Astrocyte of the cerebellum (primary cell): ENCODE measurements at regions not wholly inside any gene's neighbourhood (a gene's known extent, or its start where the extent isn't known, plus 50 kb on each side); places are given as distances from the start of the nearest gene placed in this dataset.

Experiments
- DNase-seq: peaks from one replicate; pipeline ENCODE4 v3.0.0-alpha.2; 2011; ENCODE audit warnings: low read depth
- H3K4me3 ChIP-seq: 2 replicates; pipeline ENCODE4 v1.5.1; 2011; ENCODE audit warnings: mild to moderate bottlenecking, low read depth, low read length, moderate library complexity
- in situ Hi-C: cut with HindIII; loops from 2 replicates; pipeline ENCODE4 v1.10.0; 2017; ENCODE audit warnings: low sequenced_read_pairs
- TF ChIP-seq, protein P1 (sequence below): IDR thresholded peaks from 2 replicates; pipeline ENCODE4 v1.5.1; 2012; ENCODE audit warnings: low read length, low read depth, moderate library complexity, mild to moderate bottlenecking; ENCODE audit errors: missing control alignments

DNA sequence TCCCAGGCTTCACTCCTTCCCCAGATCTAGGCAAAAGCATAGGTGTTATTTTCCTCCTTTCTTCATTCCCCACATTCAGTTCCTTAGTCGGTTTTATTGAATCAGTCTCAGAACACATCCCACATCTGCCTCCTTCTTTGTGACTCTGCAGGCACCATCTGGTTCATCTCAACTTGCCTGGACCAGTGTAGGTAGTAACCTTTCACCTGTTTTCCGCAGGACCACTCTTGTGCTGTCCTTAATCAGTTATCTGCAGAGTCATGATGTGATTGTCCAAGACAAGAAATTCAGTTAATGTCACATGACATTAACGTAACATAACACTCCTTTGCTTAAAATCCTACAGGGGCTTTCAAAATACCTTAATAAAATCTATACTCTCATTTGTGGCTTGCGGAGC lies 174.6 kb downstream of the CHRM3 start:
- no peak overlapping the region for H3K4me3 ChIP-seq
- TF ChIP-seq, protein P1, sequence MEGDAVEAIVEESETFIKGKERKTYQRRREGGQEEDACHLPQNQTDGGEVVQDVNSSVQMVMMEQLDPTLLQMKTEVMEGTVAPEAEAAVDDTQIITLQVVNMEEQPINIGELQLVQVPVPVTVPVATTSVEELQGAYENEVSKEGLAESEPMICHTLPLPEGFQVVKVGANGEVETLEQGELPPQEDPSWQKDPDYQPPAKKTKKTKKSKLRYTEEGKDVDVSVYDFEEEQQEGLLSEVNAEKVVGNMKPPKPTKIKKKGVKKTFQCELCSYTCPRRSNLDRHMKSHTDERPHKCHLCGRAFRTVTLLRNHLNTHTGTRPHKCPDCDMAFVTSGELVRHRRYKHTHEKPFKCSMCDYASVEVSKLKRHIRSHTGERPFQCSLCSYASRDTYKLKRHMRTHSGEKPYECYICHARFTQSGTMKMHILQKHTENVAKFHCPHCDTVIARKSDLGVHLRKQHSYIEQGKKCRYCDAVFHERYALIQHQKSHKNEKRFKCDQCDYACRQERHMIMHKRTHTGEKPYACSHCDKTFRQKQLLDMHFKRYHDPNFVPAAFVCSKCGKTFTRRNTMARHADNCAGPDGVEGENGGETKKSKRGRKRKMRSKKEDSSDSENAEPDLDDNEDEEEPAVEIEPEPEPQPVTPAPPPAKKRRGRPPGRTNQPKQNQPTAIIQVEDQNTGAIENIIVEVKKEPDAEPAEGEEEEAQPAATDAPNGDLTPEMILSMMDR: no peak
- in situ Hi-C loops: no loop called here
- no peak for DNase-seq

DNA sequence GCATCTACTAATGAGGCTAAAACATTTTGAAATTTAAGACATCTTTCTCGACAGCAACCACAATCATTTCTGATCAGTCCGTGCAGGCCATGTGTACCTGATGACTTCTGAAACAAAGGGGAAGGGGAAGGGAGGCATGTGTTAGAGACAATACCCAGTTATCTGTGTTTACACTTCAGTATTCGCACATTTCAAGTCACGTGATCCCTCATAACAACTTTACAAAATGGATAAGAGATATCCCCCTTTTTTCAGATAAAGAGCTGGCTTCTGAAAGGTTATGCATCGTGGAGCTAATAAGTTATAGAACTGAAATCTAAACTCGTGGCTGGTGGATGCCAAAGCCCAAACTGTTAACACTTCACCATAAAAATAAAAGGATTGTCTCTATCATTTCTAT lies 175.7 kb downstream of the CHRM3 start:
- H3K4me3 ChIP-seq: no peak overlapping the region
- TF ChIP-seq, protein P1: no peak
- in situ Hi-C loops: no loop called here
- DNase-seq: no peak

DNA sequence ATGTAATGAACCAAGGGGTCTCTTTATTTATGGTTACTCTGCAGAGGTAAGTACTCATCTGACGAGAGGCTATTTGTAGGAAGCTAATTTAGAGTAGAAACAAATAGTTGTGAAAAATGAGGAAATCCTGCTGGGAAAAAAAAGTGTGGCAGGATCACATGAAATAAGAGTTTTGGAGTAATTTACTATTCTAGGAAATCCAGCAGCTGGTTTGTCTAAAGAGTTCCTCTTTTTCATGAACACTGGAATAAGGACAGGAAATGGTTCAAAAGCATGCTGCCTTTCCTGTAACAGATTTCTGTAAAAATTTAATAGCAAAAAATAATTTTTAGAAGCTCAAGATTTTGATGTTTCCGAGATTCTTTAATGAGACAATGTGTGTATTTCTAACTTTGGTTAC lies 177.3 kb downstream of the CHRM3 start:
- TF ChIP-seq, protein P1: no peak
- DNase-seq: no peak
- H3K4me3 ChIP-seq: no peak overlapping the region
- in situ Hi-C loops: no loop called here

DNA sequence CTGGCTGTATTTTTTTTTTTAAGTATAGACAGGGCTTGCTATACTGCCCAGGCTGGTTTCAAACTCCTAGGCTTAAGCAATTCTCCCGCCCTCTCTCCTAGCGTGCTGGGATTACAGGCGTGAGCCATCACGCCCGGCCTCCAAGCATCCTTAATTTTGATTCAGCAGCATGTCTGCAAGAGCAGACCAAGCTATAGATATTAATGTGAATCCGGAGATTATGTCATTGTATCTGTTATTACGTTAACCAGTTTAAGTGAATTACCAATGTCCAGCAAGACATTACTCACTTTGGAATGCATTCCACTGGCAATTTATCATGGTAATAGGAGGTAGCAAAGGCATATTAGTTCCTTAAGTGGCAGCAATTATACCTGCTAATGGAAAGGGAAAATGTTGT lies 179.7 kb downstream of the CHRM3 start:
- TF ChIP-seq, protein P1: no peak
- DNase-seq: no peak
- in situ Hi-C loops: no loop called here
- no peak overlapping the region for H3K4me3 ChIP-seq

GRCh38 chr1:239570878-239571277 lies 184.5 kb downstream of the CHRM3 start:
- no peak for DNase-seq
- TF ChIP-seq, protein P1: no peak
- in situ Hi-C loops: no loop called here
- H3K4me3 ChIP-seq: no peak overlapping the region

DNA sequence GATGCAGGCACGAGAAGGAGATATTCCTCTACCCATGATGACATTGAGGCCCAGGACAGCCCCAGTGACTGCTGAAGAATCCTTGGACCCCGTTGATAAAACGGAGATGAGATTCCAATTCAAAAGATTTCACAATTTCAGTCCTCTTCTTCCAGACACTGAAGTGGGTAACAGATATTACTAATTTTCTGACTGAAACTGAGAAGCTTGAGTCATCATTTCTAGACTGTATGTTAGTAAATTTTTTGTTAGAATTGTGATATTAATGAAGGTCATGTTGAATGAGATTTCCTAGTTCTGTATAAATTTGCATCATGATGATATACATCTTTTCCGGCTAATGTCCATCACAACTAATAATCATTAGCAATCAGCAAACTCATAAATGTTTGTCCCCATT lies 185.8 kb downstream of the CHRM3 start:
- DNase-seq: no peak
- TF ChIP-seq, protein P1: no peak
- H3K4me3 ChIP-seq: no peak overlapping the region
- in situ Hi-C loops: no loop called here

DNA sequence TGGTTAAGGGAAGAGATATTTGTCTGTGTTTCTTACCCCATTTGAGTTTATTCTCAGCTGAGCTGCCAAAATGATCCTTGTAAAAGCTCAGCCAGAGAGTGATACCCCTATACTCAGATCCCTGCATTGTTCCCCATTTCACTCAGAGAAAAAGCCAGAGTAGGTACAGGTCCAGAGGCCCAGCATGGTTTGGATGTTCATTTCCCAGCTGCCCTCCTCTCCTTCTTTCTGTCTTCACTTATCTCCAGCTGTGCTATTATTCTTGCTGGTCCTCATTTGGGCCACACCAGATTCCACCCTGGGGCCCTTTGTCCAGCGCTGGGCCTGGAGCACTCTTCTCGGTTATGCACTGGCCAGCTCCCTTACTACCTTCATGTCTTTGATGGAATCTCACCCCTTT lies 187.7 kb downstream of the CHRM3 start:
- no peak for DNase-seq
- in situ Hi-C loops: no loop called here
- no peak overlapping the region for H3K4me3 ChIP-seq
- TF ChIP-seq, protein P1: no peak
